UCSD-AML1 (cell line): ENCODE measurements at regions not wholly inside any gene's neighbourhood (a gene's known extent, or its start where the extent isn't known, plus 50 kb on each side); places are given as distances from the start of the nearest gene placed in this dataset.
"Not testable (repeated sequence)": the region's sequence is repeated elsewhere in the genome, so short reads cannot be mapped to it uniquely, and the experiment has no call there.

Experiments
- DNase-seq: peaks from one replicate; lab custom pipeline; 2025; ENCODE audit not compliant: unreplicated experiment; lab: John Stamatoyannopoulos, UW

DNA sequence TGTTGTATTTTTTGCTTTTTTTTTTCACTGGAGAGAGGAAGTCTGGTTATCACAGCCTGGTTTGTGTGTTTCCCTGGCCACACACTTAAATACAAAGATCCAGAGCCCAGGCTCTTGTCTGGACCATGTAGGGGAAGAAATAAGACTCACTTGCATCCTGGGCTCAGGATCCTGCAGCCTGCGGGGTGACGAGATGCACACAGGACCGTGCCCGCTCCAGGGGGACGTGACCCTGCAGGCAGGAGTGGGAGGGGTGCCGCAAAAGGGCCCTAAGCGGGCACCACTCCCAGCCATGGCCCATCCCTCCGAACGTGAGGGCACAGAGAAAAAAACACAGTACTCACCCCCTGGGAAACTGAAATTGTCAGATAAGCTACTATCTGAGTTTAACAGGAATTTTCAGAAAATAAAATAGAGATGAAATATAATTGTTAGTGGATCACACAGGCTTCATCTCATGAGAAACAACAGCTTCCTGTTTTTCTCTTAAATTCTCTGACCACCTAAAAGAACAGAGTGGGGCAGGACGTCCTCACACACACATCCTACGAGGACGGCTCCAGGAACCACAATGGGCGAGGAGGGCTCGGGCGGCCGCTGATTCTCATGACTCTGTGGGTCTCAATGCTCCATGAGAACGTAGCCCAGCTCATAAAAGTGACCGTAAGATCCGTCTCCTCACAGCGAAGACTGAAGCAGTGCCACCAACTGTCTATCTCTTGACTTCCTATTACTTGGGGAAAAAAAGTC lies 142.6 kb upstream of the ALKAL2 start:
- DNase-seq: no peak

GRCh38 chr2:429575-430254 lies 141.8 kb upstream of the ALKAL2 start:
- no peak for DNase-seq

DNA sequence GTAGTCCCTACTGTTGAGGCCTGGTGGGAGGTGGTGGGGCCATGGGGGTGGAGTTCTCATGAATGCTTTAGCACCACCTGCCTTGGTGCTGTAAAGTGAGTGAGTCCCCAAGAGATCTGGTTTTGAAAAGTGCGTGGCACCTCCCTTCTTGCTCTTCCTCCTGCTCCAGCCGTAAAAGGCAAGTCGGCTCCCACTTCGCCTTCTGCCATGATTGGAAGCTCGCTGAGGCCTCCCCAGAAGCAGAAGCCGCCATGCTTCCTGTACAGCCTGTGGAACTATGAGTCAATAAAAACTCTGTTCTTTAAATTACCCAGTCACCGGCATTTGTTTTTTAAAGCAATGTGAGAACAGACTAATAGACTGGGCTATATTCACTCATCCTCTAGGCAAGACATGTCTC lies 141.3 kb upstream of the ALKAL2 start:
- no peak for DNase-seq

- no peak for DNase-seq
Observed at GRCh38 chr2:428591-428990, 140.7 kb upstream of the ALKAL2 start.

- not testable (repeated sequence) for DNase-seq
Observed at GRCh38 chr2:426696-427095, 138.8 kb upstream of the ALKAL2 start.

GRCh38 chr2:425947-426346 lies 138.1 kb upstream of the ALKAL2 start:
- no peak for DNase-seq

- DNase-seq: no peak
Observed at GRCh38 chr2:425243-425642, 137.4 kb upstream of the ALKAL2 start.

- DNase-seq: no peak
Observed at GRCh38 chr2:424306-425171, 136.6 kb upstream of the ALKAL2 start.

DNA sequence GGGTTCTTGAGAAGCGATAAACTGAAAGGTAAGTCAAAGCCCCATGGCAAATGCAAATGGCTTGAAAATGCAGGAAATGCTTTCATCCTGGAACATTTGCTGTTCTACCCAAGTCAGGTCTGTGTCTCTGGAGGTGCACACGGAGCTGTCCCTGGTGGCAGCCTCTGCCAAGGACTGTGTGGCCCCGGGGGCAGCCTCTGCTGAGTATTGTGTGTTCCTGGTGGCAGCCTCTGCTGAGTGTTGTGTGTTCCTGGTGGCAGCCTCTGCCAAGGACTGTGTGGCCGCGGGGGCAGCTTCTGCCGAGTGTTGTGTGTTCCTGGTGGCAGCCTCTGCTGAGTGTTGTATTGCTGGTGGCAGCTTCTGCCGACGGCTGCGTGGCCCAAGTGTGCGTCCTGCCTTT lies 135.6 kb upstream of the ALKAL2 start:
- no peak for DNase-seq

DNA sequence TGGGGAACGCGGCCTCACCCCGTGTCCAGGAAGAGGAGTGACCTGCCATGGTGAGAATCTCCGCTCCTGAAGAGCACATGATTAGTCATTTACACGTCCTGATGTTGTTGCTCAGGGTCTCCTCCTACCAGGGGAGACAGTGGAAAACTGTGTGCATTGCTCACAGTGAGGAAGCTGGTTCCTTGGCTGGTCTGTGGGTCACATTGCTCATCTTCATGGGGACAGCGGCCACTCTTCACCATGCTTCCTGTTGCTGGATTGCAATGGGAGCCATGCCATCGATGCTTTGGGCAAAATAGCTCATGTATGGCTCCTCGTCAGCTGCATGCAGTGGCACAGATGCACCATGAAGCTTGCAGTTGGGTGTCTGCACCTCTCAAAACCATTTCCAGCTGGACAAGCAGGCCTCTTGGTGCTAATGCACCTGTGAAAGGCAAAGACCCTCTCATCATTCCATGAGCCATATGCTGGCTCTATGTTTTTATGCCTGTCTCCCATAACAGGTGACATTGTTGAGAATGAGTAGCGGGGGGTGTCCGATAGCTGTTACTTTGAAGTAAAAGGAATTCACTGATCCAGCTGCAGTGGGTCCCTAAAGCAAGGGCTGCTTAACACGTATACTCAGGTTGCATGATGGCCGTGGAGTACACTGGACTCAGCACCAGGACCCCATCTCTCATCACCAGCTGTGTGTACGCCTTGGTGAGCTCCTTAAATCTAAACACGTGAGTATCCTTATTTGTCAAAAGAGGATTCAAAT lies 135.0 kb upstream of the ALKAL2 start:
- no peak for DNase-seq

DNA sequence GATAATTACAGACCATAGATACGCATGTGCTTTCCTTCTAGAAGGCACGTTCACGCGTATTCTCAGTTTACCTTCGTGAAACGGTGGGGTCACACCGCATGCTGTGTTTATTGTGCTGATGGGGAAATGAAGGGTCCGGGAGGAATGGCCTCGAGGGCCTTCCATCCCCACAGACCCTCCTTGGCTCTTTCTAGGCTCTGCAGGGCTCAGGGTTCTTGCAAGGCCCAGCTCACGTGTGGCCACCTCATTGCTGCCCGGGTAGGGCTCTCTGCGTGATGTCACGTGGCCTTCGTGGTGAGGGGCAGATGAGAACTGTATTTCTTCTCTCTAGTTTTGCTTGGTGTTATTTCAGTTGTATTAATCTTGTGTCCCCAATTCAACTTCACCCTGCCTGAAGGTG lies 133.5 kb upstream of the ALKAL2 start:
- DNase-seq: no peak

GRCh38 chr2:419687-420317 lies 131.9 kb upstream of the ALKAL2 start:
- no peak for DNase-seq

- no peak for DNase-seq
Observed at GRCh38 chr2:417662-418061, 129.8 kb upstream of the ALKAL2 start.

DNA sequence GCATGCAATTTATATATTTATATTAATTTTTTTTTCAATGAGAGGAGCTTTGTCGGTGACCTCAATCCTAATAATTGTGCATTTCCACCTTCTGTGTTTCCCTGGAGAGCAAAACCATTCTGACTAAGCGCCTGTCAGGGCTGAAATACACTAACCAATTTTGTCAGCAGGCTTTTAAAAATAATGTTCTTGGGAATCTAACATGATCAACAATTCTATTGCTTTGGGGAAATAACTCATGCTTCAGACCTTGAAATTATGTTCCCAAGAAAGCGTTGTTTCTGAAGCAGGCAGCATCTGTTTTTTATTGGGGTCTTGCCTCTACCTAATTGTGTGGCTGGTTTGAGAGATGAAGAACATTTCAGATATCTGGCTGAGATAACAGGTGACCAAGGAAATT lies 129.1 kb upstream of the ALKAL2 start:
- DNase-seq: no peak

DNA sequence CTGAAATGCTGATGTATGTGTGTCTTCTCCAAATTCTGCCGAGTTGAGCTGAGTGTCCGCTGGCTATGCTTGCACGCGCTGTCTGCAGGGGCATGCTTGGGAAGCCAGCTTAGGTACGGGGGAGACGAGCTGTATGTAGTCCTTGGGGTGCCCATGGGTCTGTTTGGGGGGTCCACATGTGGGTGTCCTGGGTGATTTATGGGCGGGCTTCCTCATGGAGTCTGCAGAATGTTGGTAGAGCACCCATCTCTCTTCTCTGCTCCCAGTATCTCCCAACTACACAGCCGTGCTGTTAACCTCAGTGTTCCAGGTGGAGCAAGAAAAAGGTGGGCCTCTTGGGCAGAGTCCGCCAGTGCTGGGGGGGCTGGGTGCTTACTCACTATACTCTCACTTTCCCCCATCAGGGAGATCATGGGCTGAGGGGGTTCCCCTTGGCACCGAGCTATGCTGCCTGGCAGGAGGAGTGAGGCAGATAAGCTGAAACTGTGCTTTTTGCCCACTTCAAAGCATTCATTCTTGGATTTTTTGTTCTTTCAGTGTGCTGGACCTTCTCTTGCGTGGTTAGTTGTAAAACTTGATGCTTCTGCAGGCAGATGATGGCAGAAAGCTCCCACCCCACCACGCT lies 128.2 kb upstream of the ALKAL2 start:
- no peak for DNase-seq

GRCh38 chr2:409523-409922 lies 121.6 kb upstream of the ALKAL2 start:
- no peak for DNase-seq

DNA sequence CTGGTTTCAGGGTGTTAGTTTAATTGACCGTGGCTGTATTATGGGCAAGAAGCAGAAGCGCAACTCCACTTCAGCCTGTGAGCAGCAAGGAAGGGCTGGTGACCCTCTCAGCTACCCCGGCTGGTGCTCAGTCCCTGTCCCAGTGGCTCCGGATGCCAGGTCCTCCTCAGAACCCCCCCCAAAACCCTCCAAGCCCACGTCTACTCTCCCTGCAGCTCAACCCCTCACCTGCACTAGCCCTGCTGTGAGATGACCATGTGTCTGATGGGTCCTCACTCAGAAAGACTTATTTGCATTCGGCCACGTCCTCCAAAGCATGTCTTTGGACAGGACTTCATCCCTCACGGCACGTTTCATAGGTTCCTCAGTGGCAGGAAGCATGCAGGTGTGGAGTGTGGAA lies 119.7 kb upstream of the ALKAL2 start:
- DNase-seq: no peak

GRCh38 chr2:406876-407275 lies 119.0 kb upstream of the ALKAL2 start:
- no peak for DNase-seq

DNA sequence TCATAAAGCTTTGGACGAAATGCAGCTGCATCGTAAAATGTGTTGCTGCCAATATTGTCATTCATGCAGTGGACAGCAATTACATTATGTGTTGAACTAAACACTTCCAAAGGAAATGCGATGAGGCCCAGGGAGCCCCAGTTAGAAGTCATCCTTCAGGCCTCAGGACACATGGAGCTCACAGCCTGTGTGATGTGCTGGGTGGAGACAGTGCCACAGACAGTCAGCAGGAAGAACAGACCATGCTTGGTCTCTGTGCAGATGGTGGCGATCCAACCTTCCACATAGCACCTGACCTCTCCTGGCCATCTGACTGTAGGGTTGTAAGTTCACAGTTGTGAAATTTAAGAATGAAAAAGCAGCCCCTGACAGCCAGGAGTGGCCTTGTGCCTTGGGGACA lies 118.3 kb upstream of the ALKAL2 start:
- DNase-seq: no peak

DNA sequence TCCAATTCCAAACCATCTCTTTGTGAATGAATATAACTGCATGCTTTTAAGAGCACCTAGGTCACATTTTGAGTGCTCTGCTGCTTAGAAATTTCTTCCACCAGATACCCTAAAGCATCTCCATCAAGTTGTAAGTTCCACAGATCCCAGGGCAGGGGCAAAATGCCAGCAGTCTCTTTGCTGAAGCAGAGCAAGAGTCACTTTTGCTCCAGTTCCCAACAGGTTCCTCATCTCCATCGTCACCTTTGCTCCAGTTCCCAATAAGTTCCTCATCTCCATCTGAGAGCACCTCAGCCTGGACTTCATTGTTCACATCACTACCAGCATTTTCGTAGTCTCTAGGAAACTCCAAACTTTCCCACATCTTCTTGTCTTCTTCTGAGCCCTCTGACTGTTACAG lies 116.7 kb upstream of the ALKAL2 start:
- no peak for DNase-seq
